ENCODE measurements at regions not wholly inside any gene's neighbourhood (a gene's known extent, or its start where the extent isn't known, plus 50 kb on each side); places are given as distances from the start of the nearest gene placed in this dataset.

DNA sequence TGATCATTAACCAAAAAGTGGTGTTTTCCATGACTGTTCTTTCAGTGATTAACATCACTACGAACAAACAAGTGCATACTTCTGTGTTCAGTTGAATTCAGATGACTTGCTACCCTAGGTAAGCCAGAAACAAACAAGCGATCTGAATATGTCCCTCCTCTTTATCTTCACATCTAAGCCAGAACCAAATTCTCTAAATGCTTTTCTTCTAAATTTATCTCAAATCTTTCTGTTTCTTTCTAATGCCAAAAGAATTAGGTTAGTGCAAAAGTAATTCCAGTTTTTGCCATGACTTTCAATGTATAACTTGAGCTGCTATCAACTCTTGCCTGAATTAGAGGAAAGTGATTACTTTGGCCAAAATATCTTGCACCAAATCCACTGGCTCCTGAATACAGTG, 481.2 kb downstream of the COL11A1 start:
- H3K4me1 Mint-ChIP-seq: peaks cover 6% of the 10 kb centered on the region
- H3K4me3 Mint-ChIP-seq: no peak overlapping the region
- TF ChIP-seq, protein P1, sequence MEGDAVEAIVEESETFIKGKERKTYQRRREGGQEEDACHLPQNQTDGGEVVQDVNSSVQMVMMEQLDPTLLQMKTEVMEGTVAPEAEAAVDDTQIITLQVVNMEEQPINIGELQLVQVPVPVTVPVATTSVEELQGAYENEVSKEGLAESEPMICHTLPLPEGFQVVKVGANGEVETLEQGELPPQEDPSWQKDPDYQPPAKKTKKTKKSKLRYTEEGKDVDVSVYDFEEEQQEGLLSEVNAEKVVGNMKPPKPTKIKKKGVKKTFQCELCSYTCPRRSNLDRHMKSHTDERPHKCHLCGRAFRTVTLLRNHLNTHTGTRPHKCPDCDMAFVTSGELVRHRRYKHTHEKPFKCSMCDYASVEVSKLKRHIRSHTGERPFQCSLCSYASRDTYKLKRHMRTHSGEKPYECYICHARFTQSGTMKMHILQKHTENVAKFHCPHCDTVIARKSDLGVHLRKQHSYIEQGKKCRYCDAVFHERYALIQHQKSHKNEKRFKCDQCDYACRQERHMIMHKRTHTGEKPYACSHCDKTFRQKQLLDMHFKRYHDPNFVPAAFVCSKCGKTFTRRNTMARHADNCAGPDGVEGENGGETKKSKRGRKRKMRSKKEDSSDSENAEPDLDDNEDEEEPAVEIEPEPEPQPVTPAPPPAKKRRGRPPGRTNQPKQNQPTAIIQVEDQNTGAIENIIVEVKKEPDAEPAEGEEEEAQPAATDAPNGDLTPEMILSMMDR (IDR thresholded peaks at IDR 0.05; ENCODE audit: unreplicated experiment in 3 of 3): no peak

GRCh38 chr1:102615896-102616295, 492.4 kb downstream of the COL11A1 start:
- Mint-ChIP-seq H3K9me3 (no peaks in the 10 kb centered on the region), H3K36me3 (ENCODE audit: low read depth) (no peaks in the 10 kb centered on the region), H3K4me3 (no peak overlapping the region), H3K27ac (no peak overlapping the region), H3K4me1 (no peaks in the 10 kb centered on the region), H3K27me3 (ENCODE audit: low read depth) (peaks cover 4% of the 10 kb centered on the region)
- TF ChIP-seq, protein P1 (IDR thresholded peaks at IDR 0.05; ENCODE audit: unreplicated experiment in 3 of 3): no peak

More for the DNA sequence above, 481.2 kb downstream of the COL11A1 start:
- Mint-ChIP-seq H3K27ac (no peak overlapping the region), H3K36me3 (ENCODE audit: low read depth) (no peaks in the 10 kb centered on the region), H3K9me3 (no peaks in the 10 kb centered on the region), H3K27me3 (ENCODE audit: low read depth) (no peaks in the 10 kb centered on the region)

DNA sequence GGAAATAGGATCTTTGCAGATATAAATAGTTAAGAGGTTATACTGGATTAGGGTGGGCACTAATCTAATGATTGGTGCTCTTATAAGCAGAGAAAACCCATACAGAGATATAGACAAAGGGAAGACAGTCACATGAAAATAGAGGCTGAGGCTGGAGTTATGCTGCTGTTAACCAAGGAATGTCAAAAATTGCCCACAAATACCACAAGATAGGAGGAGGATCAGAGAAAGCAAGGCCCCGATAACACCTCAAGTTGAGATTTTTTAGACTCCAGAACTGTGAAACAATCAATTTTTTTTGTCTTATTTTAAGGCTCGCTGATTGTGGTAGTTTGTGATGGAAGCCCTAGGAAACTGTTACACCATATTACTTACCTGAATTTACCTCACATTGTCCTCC, 513.2 kb downstream of the COL11A1 start:
- no peak overlapping the region for H3K27ac Mint-ChIP-seq
- no peaks in the 10 kb centered on the region for H3K27me3 Mint-ChIP-seq (ENCODE audit: low read depth)
- H3K4me1 Mint-ChIP-seq: no peaks in the 10 kb centered on the region
- no peaks in the 10 kb centered on the region for H3K36me3 Mint-ChIP-seq (ENCODE audit: low read depth)
- H3K9me3 Mint-ChIP-seq: no peaks in the 10 kb centered on the region
- no peak overlapping the region for H3K4me3 Mint-ChIP-seq
- TF ChIP-seq, protein P1 (IDR thresholded peaks at IDR 0.05; ENCODE audit: unreplicated experiment in 3 of 3): no peak

GRCh38 chr1:102593276-102593675, 515.0 kb downstream of the COL11A1 start:
- Mint-ChIP-seq H3K4me3 (no peak overlapping the region), H3K27ac (no peak overlapping the region), H3K9me3 (no peaks in the 10 kb centered on the region), H3K27me3 (ENCODE audit: low read depth) (no peaks in the 10 kb centered on the region), H3K36me3 (ENCODE audit: low read depth) (no peaks in the 10 kb centered on the region), H3K4me1 (no peaks in the 10 kb centered on the region)
- TF ChIP-seq, protein P1 (IDR thresholded peaks at IDR 0.05; ENCODE audit: unreplicated experiment in 3 of 3): no peak

DNA sequence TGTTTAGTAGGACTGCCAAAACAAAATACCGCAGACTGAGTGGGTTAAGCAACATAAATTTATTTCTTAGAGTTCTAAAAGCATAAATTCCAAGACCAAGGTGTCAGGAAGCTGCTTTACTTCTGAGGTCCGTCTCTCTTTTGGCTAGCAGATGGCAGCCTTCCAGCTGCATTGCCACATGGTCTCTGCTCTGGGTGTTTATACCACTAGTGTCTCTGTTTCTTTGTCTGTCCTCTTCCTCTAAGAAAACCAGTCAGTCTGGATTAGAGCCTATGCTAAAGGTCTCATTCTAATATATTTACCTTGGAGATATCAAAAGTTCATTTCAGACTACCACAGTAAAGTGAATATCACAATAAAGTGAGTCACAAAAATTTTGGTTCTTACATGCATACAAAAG, 519.8 kb downstream of the COL11A1 start:
- H3K27ac Mint-ChIP-seq: no peak overlapping the region
- H3K36me3 Mint-ChIP-seq (ENCODE audit: low read depth): no peaks in the 10 kb centered on the region
- no peaks in the 10 kb centered on the region for H3K4me1 Mint-ChIP-seq
- H3K27me3 Mint-ChIP-seq (ENCODE audit: low read depth): no peaks in the 10 kb centered on the region
- TF ChIP-seq, protein P1 (IDR thresholded peaks at IDR 0.05; ENCODE audit: unreplicated experiment in 3 of 3): no peak
- no peaks in the 10 kb centered on the region for H3K9me3 Mint-ChIP-seq
- H3K4me3 Mint-ChIP-seq: no peak overlapping the region

DNA sequence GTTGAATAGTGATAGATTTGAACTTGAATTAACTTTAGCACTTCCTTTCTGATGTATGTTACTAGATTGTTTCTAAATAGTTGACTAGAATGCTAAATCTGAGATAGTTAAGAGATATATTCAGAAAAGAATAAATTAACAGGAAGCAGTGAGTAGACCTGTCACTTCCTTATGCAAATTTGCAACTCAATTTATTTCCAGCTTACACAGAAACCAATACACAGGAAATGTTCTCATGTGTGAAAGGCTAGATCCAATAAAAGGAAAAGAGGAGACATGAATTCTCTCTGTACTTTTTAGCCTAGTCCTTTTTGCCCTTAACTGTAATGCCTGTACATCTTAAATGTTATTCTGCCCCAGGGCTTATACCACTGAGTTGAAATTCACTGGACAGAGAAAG, 522.3 kb downstream of the COL11A1 start:
- Mint-ChIP-seq H3K4me3 (no peak overlapping the region), H3K27me3 (ENCODE audit: low read depth) (no peaks in the 10 kb centered on the region), H3K9me3 (no peaks in the 10 kb centered on the region), H3K27ac (no peak overlapping the region), H3K4me1 (no peaks in the 10 kb centered on the region), H3K36me3 (ENCODE audit: low read depth) (no peaks in the 10 kb centered on the region)
- TF ChIP-seq, protein P1 (IDR thresholded peaks at IDR 0.05; ENCODE audit: unreplicated experiment in 3 of 3): no peak

Measured in nephron (organoid).